ENCODE measurements at regions not wholly inside any gene's neighbourhood (a gene's known extent, or its start where the extent isn't known, plus 50 kb on each side); places are given as distances from the start of the nearest gene placed in this dataset.

DNA sequence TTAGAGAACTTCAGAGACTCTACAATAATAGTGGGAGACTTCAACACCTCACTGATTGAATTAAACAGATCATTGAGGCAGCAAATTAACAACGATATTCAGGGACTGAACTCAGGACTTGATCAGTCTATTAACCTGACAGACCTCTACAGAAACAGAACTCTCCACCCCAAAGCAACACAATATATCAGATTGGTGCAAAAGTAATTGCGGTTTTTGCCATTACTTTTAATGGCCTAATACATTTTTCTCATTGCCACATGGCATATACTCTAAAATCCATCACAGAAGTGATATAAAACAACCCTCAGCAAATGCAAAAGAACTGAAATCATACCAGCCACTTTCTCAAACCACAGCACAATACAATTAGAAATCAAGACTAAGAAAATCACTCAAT is 298.1 kb upstream of the SGO1 start:
- Histone ChIP-seq H3K9ac (ENCODE audit: low read length) (no peak overlapping the region), H3K27ac (ENCODE audit: low read depth, low read length) (no peak overlapping the region), H3K27me3 (ENCODE audit: insufficient read depth, low read length) (no peaks in the 10 kb centered on the region), H3K4me2 (ENCODE audit: low read length) (no peak overlapping the region), H3K36me3 (ENCODE audit: control insufficient read depth in 1 of 2, insufficient read depth in 2 of 2, low read length in 2 of 2) (no peaks in the 10 kb centered on the region), H3K4me3 (replicated peaks in 1 of 2; ENCODE audit: low read depth in 1 of 2, low read length in 2 of 2) (no peak overlapping the region), H3K9me3 (ENCODE audit: control insufficient read depth in 1 of 2, insufficient read depth in 1 of 2, low read depth in 1 of 2, low read length in 2 of 2) (no peaks in the 10 kb centered on the region), H2AFZ (ENCODE audit: low read depth, low read length, poor library complexity, severe bottlenecking) (no peak overlapping the region), H3K79me2 (ENCODE audit: insufficient read depth, low read length) (no peaks in the 10 kb centered on the region), H4K20me1 (ENCODE audit: insufficient read depth) (no peaks in the 10 kb centered on the region), H3K9me2 (ENCODE audit: insufficient read depth) (no peaks in the 10 kb centered on the region), H3K4me1 (ENCODE audit: control insufficient read depth in 1 of 2, insufficient read depth in 2 of 2, low read length in 2 of 2) (no peaks in the 10 kb centered on the region)
- intact Hi-C loops (cut with micrococcal nuclease), result no loop called here
- DNase-seq (ENCODE audit: low read depth, low spot score) (no peak), ATAC-seq (no peak)
- ChIA-PET RAD21 (ENCODE audit: low non-redundant PET in 1 of 2, low total read pairs in 2 of 2, uncharacterized antibody in 2 of 2, unreplicated experiment in 2 of 2) (no interaction called here), POLR2A (no interaction called here), CTCF (no interaction called here)
- no peak for TF ChIP-seq POLR2A (IDR thresholded peaks at IDR 0.05; ENCODE audit: borderline replicate concordance, extremely low read depth, insufficient read depth, insufficient read length)
- TF ChIP-seq POLR2AphosphoS5 (IDR thresholded peaks at IDR 0.05; ENCODE audit: low read depth, low read length), result no peak
- TF ChIP-seq EGR1 (IDR thresholded peaks at IDR 0.05; ENCODE audit: low read depth), result no peak
- no peak for TF ChIP-seq RAD21 (IDR thresholded peaks at IDR 0.05; ENCODE audit: low read depth)
- no TSS peak for BruUV-seq (replicated peaks)

GRCh38 chr3:20482350-20482749 is 296.3 kb upstream of the SGO1 start:
- Histone ChIP-seq H3K27me3 (ENCODE audit: insufficient read depth, low read length) (no peaks in the 10 kb centered on the region), H4K20me1 (ENCODE audit: insufficient read depth) (no peaks in the 10 kb centered on the region), H3K9ac (ENCODE audit: low read length) (no peak overlapping the region), H3K9me3 (ENCODE audit: control insufficient read depth in 1 of 2, insufficient read depth in 1 of 2, low read depth in 1 of 2, low read length in 2 of 2) (no peaks in the 10 kb centered on the region), H3K27ac (ENCODE audit: low read depth, low read length) (no peak overlapping the region), H3K9me2 (ENCODE audit: insufficient read depth) (no peaks in the 10 kb centered on the region), H3K4me2 (ENCODE audit: low read length) (no peak overlapping the region), H2AFZ (ENCODE audit: low read depth, low read length, poor library complexity, severe bottlenecking) (no peak overlapping the region), H3K36me3 (ENCODE audit: control insufficient read depth in 1 of 2, insufficient read depth in 2 of 2, low read length in 2 of 2) (no peaks in the 10 kb centered on the region), H3K79me2 (ENCODE audit: insufficient read depth, low read length) (no peaks in the 10 kb centered on the region), H3K4me3 (replicated peaks in 1 of 2; ENCODE audit: low read depth in 1 of 2, low read length in 2 of 2) (no peak overlapping the region), H3K4me1 (ENCODE audit: control insufficient read depth in 1 of 2, insufficient read depth in 2 of 2, low read length in 2 of 2) (no peaks in the 10 kb centered on the region)
- intact Hi-C loops (cut with micrococcal nuclease), result no loop called here
- no peak for DNase-seq (ENCODE audit: low read depth, low spot score)
- TF ChIP-seq SRF (IDR thresholded peaks at IDR 0.05; ENCODE audit: low read depth) (no peak), RAD21 (IDR thresholded peaks at IDR 0.05; ENCODE audit: low read depth) (no peak), EZH2phosphoT487 (IDR thresholded peaks at IDR 0.05; ENCODE audit: borderline replicate concordance) (no peak), ZNF274 (IDR thresholded peaks at IDR 0.05; ENCODE audit: low read depth, low read length) (no peak), TCF7L2 (IDR thresholded peaks at IDR 0.05; ENCODE audit: borderline replicate concordance, extremely low read depth, insufficient read depth, insufficient read length) (no peak), POLR2A (IDR thresholded peaks at IDR 0.05; ENCODE audit: borderline replicate concordance, extremely low read depth, insufficient read depth, insufficient read length) (no peak), EZH2 (IDR thresholded peaks at IDR 0.05) (no peak), REST (IDR thresholded peaks at IDR 0.05; ENCODE audit: low read depth) (no peak), ELF1 (IDR thresholded peaks at IDR 0.05; ENCODE audit: borderline replicate concordance, low read depth) (no peak), SP1 (IDR thresholded peaks at IDR 0.05; ENCODE audit: low read depth) (no peak), MAX (IDR thresholded peaks at IDR 0.05) (no peak), POLR2AphosphoS5 (IDR thresholded peaks at IDR 0.05; ENCODE audit: low read depth, low read length) (no peak), EGR1 (IDR thresholded peaks at IDR 0.05; ENCODE audit: low read depth) (no peak)
- ATAC-seq, result no peak
- no TSS peak for BruUV-seq (replicated peaks)
- ChIA-PET CTCF (no interaction called here), RAD21 (ENCODE audit: low non-redundant PET in 1 of 2, low total read pairs in 2 of 2, uncharacterized antibody in 2 of 2, unreplicated experiment in 2 of 2) (no interaction called here), POLR2A (no interaction called here)

Measured in HCT116 (cell line).